ENCODE measurements at regions not wholly inside any gene's neighbourhood (a gene's known extent, or its start where the extent isn't known, plus 50 kb on each side); places are given as distances from the start of the nearest gene placed in this dataset. TPM values are rescaled to one million over a fixed set of nuclear protein-coding genes. Genes with fewer than 3 reads are reported as not detected.

- Histone ChIP-seq H3K36me3 (no peaks in the 10 kb centered on the region), H3K4me3 (no peak overlapping the region), H3K4me1 (no peaks in the 10 kb centered on the region), H3K27ac (no peak overlapping the region), H3K27me3 (no peaks in the 10 kb centered on the region), H3K9me3 (no peaks in the 10 kb centered on the region)
- intact Hi-C loops (cut with DNase I): no loop called here
- TF ChIP-seq POLR2AphosphoS5 (IDR thresholded peaks at IDR 0.05; ENCODE audit: insufficient read depth in 1 of 2, low read depth in 1 of 2) (no peak), CTCF (IDR thresholded peaks at IDR 0.05) (no peak), POLR2A (IDR thresholded peaks at IDR 0.05) (no peak)
- DNase-seq (ENCODE audit: extremely low spot score in 2 of 2): no peak
Observed at GRCh38 chr3:163056874-163057497, 1560.4 kb downstream of the OTOL1 start.

- no peak overlapping the region for H3K4me3 ChIP-seq
- no peaks in the 10 kb centered on the region for H3K4me1 ChIP-seq
- intact Hi-C loops (cut with DNase I): no loop called here
- no peak for TF ChIP-seq POLR2AphosphoS5 (IDR thresholded peaks at IDR 0.05; ENCODE audit: insufficient read depth in 1 of 2, low read depth in 1 of 2)
- no peak for TF ChIP-seq POLR2A (IDR thresholded peaks at IDR 0.05)
- no peak for TF ChIP-seq CTCF (IDR thresholded peaks at IDR 0.05)
- no peaks in the 10 kb centered on the region for H3K27me3 ChIP-seq
- H3K9me3 ChIP-seq: no peaks in the 10 kb centered on the region
- H3K36me3 ChIP-seq: no peaks in the 10 kb centered on the region
- no peak for DNase-seq (ENCODE audit: extremely low spot score in 2 of 2)
- no peak overlapping the region for H3K27ac ChIP-seq
Observed at GRCh38 chr3:163058031-163058854, 1561.6 kb downstream of the OTOL1 start.

- no peaks in the 10 kb centered on the region for H3K27me3 ChIP-seq
- no peaks in the 10 kb centered on the region for H3K4me1 ChIP-seq
- H3K36me3 ChIP-seq: no peaks in the 10 kb centered on the region
- DNase-seq (ENCODE audit: extremely low spot score in 2 of 2): no peak
- H3K27ac ChIP-seq: no peak overlapping the region
- no peaks in the 10 kb centered on the region for H3K9me3 ChIP-seq
- no peak for TF ChIP-seq POLR2AphosphoS5 (IDR thresholded peaks at IDR 0.05; ENCODE audit: insufficient read depth in 1 of 2, low read depth in 1 of 2)
- TF ChIP-seq CTCF (IDR thresholded peaks at IDR 0.05): no peak
- no peak for TF ChIP-seq POLR2A (IDR thresholded peaks at IDR 0.05)
- H3K4me3 ChIP-seq: no peak overlapping the region
- intact Hi-C loops (cut with DNase I): no loop called here
Observed at GRCh38 chr3:163071713-163072112, 1575.1 kb downstream of the OTOL1 start.

Small RNA genes lying in the stretch of these regions (small RNA-seq; reads per million reads assigned to genes)
- not detected for gene AC128716.1
